ENCODE measurements at regions not wholly inside any gene's neighbourhood (a gene's known extent, or its start where the extent isn't known, plus 50 kb on each side); places are given as distances from the start of the nearest gene placed in this dataset.

DNA sequence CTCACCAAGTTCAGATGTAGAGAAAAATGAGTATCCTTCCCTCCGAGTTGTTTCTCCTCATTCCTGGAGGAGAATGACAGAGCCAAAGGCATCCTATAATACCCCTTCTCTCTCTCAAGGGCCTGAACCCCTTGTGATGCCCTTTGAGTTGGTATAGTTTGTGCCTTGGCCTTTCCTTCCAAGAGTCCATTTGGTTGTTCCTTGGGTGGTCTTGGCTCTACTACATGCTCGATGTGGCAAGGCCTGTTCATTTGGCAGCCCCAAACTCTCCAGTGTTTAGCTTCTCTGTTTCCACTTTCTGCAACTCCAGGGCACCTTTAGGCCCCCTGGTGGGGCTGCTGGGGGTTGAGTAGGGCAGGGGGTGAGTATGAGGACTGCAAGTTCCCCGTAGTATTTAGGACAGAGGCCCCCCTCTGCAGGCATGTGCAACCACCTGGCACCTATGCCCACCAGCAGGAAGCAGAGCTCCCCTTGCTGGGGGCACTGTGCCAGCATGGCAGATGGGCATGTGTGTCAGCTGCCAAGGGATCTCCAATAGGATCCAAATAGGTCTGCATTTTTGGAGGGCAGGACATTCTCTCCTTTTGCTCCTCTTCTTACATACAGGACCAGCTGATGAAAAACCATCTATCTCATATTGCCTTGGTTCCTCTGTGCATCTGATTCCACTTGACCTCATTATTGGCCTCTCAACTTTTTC, 217.2 kb upstream of the CADM1 start:
- H3K4me3 ChIP-seq = no peak overlapping the region
- DNase-seq (no peak), ATAC-seq (ENCODE audit: low FRiP score in 2 of 2) (no peak)
- WGBS, 2 donors = 85 to 100% methylated on average over 2 to 3 of the region's 3 CpGs
- H3K27ac ChIP-seq = no peak overlapping the region
- no peaks in the 10 kb centered on the region for H3K36me3 ChIP-seq
- H3K9me3 ChIP-seq = no peaks in the 10 kb centered on the region
- no peaks in the 10 kb centered on the region for H3K27me3 ChIP-seq
- TF ChIP-seq POLR2AphosphoS5 (IDR thresholded peaks at IDR 0.05) = no peak
- TF ChIP-seq, protein P1, sequence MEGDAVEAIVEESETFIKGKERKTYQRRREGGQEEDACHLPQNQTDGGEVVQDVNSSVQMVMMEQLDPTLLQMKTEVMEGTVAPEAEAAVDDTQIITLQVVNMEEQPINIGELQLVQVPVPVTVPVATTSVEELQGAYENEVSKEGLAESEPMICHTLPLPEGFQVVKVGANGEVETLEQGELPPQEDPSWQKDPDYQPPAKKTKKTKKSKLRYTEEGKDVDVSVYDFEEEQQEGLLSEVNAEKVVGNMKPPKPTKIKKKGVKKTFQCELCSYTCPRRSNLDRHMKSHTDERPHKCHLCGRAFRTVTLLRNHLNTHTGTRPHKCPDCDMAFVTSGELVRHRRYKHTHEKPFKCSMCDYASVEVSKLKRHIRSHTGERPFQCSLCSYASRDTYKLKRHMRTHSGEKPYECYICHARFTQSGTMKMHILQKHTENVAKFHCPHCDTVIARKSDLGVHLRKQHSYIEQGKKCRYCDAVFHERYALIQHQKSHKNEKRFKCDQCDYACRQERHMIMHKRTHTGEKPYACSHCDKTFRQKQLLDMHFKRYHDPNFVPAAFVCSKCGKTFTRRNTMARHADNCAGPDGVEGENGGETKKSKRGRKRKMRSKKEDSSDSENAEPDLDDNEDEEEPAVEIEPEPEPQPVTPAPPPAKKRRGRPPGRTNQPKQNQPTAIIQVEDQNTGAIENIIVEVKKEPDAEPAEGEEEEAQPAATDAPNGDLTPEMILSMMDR (IDR thresholded peaks at IDR 0.05) = no peak
- TF ChIP-seq POLR2A (IDR thresholded peaks at IDR 0.05) = no peak
- TF ChIP-seq EP300 (IDR thresholded peaks at IDR 0.05) = no peak
- peaks cover under 1 to 6% (median 3%) of the 10 kb centered on the region in 4 donors for H3K4me1 ChIP-seq

DNA sequence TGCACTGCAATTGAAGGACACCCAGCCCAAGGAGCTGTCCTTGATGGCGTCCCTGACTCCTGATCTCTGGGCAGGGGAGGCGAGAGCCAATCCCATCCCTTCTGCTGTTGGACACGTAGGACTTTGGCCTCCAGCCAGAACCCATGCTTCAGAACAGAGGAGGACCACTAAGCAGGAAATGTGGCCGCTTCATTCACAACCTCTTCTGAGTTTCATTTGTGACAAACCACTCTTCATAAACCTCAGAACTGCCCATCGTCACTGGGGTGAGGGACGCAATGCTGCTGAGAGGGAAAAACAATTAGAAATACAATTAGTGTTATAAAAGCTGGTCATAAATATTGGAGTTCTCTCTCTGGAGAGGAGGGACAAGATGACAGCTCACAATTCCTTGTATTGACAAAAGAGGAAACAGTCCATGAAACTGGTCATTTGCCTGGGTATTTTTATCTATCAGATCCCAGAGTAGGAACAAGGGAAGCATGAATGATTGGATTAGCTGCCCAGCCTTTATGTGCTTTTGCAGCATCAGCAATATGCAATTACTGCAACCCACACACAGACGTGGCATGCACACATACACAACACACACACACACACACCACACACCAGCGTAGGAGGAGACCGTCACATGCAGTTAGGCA, 216.5 kb upstream of the CADM1 start:
- ATAC-seq (ENCODE audit: low FRiP score in 2 of 2) = no peak

DNA sequence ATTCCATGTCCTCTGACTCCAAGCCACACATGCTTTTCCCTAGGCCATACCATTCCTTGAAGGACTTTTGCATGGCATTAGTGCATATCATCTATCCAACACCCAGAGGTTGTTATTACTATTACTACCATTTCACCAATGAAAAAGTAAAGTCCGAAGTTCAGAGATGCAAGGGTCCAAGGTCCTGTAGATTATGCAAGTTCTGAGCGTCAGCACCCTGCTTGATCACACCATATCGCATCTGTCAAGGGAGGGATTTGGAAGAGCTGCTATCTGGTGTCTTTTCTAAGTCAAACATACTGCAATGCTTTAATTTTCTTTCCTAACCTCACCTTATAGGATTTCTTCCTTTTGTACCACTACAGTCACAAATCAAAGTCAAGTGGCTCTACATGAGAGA, 214.7 kb upstream of the CADM1 start:
- H3K36me3 ChIP-seq = no peaks in the 10 kb centered on the region
- TF ChIP-seq, protein P1 (IDR thresholded peaks at IDR 0.05) = no peak
- TF ChIP-seq POLR2A (IDR thresholded peaks at IDR 0.05) (no peak), POLR2AphosphoS5 (IDR thresholded peaks at IDR 0.05) (no peak), EP300 (IDR thresholded peaks at IDR 0.05) (no peak)
- peaks cover 3 to 6% (median 5%) of the 10 kb centered on the region in 4 donors for H3K4me1 ChIP-seq
- ATAC-seq (ENCODE audit: low FRiP score in 2 of 2) (no peak), DNase-seq (no peak)
- H3K9me3 ChIP-seq = no peaks in the 10 kb centered on the region
- WGBS, 2 donors = 91 to 93% methylated on average over 3 of the region's 3 CpGs
- no peak overlapping the region for H3K4me3 ChIP-seq
- no peaks in the 10 kb centered on the region for H3K27me3 ChIP-seq
- H3K27ac ChIP-seq = no peak overlapping the region

More for the DNA sequence above, 216.5 kb upstream of the CADM1 start:
- H3K36me3 ChIP-seq = no peaks in the 10 kb centered on the region
- TF ChIP-seq, protein P1 (IDR thresholded peaks at IDR 0.05) = no peak
- TF ChIP-seq POLR2AphosphoS5 (IDR thresholded peaks at IDR 0.05) (no peak), EP300 (IDR thresholded peaks at IDR 0.05) (no peak), POLR2A (IDR thresholded peaks at IDR 0.05) (no peak)
- peaks cover 3 to 6% (median 5%) of the 10 kb centered on the region in 4 donors for H3K4me1 ChIP-seq
- no peak overlapping the region for H3K27ac ChIP-seq
- H3K27me3 ChIP-seq = no peaks in the 10 kb centered on the region
- no peaks in the 10 kb centered on the region for H3K9me3 ChIP-seq
- no peak for DNase-seq
- H3K4me3 ChIP-seq = no peak overlapping the region
- 52 to 58% methylated on average over 9 of the region's 9 CpGs for WGBS, 2 donors

DNA sequence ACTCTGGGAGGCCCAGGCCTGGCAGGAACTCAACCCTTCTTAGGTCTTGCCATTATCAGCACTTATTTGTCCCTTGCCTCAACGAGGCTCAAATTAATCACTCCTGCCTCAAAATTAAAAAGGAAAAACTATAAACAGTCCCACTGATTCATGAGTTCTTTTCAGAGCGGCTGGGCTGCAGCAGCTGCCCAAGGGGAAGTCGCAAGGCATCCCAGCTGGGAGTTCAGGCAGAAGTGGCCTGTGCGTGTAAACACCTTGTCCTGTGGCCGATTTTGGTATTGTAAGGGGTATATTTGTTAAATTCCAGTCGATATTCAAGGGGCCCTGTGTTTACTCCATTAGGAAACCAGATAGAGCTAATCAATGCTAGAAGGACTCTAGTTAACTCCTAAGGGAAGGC, 213.9 kb upstream of the CADM1 start:
- H3K27me3 ChIP-seq = no peaks in the 10 kb centered on the region
- 50 to 70% methylated on average over 6 of the region's 6 CpGs for WGBS, 2 donors
- no peak overlapping the region for H3K27ac ChIP-seq
- H3K4me3 ChIP-seq = no peak overlapping the region
- no peaks in the 10 kb centered on the region for H3K9me3 ChIP-seq
- H3K4me1 ChIP-seq = peaks cover 3 to 6% (median 5%) of the 10 kb centered on the region in 4 donors
- DNase-seq = no peak
- no peaks in the 10 kb centered on the region for H3K36me3 ChIP-seq
- TF ChIP-seq EP300 (IDR thresholded peaks at IDR 0.05) (no peak), POLR2A (IDR thresholded peaks at IDR 0.05) (no peak), POLR2AphosphoS5 (IDR thresholded peaks at IDR 0.05) (no peak)
- TF ChIP-seq, protein P1 (IDR thresholded peaks at IDR 0.05) = no peak
- ATAC-seq (ENCODE audit: low FRiP score in 2 of 2) = no peak
